Tibial nerve (tissue), 4 donors: ENCODE measurements at regions not wholly inside any gene's neighbourhood (a gene's known extent, or its start where the extent isn't known, plus 50 kb on each side); places are given as distances from the start of the nearest gene placed in this dataset.

ENCODE experiments used
- EP300 ChIP-seq, 2 donors: sonication (generic); formaldehyde crosslinking; IDR thresholded peaks; one replicate each; pipeline ENCODE4 v1.6.1; 2017; ENCODE audit warnings: antibody characterized with exemption in 2 of 2, mild to moderate bottlenecking in 1 of 2
- TF ChIP-seq, protein P1 (sequence below), 5 experiments: fragments of 200-600 bp in 3 of 5; fragments of 450-650 bp in 2 of 5; sonication (generic) in 3 of 5; IDR thresholded peaks; one replicate each; pipeline ENCODE4 v1.5.1; 2016 to 2019; ENCODE audit warnings: antibody characterized with exemption in 5 of 5, mild to moderate bottlenecking in 3 of 5, moderate library complexity in 2 of 5

DNA sequence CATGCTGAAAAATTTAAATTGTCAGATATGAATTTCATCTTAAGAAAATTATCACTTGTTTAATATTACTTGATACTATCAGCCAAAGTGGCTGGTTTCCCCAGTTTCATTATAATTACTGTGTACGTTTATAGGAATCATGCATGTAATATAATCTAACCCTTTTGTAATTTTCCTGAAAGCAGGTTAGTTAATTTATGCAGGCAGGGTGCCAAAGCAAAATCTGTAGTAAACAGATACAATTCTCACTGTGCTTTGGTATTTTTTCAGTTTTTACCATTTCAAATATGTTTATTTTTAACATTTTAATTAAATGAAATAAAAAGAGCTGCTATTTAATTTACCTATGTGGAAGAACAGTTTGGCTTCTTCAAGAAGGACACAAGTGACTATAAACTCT lies 1227.5 kb upstream of the MIR17HG start:
- TF ChIP-seq, protein P1, sequence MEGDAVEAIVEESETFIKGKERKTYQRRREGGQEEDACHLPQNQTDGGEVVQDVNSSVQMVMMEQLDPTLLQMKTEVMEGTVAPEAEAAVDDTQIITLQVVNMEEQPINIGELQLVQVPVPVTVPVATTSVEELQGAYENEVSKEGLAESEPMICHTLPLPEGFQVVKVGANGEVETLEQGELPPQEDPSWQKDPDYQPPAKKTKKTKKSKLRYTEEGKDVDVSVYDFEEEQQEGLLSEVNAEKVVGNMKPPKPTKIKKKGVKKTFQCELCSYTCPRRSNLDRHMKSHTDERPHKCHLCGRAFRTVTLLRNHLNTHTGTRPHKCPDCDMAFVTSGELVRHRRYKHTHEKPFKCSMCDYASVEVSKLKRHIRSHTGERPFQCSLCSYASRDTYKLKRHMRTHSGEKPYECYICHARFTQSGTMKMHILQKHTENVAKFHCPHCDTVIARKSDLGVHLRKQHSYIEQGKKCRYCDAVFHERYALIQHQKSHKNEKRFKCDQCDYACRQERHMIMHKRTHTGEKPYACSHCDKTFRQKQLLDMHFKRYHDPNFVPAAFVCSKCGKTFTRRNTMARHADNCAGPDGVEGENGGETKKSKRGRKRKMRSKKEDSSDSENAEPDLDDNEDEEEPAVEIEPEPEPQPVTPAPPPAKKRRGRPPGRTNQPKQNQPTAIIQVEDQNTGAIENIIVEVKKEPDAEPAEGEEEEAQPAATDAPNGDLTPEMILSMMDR (IDR thresholded peaks at IDR 0.05), result no peak
- TF ChIP-seq EP300 (IDR thresholded peaks at IDR 0.05), result no peak
